K562 (cell line): ENCODE measurements at regions not wholly inside any gene's neighbourhood (a gene's known extent, or its start where the extent isn't known, plus 50 kb on each side); places are given as distances from the start of the nearest gene placed in this dataset.

Experiments used
- ATAC-seq: fragments of 200-7000 bp; cut with Tn5 transposase; 3 replicates; pipeline ENCODE4 v1.9.1; 2020; ENCODE audit warnings: moderate library complexity
- BruUV-seq: library from RNA; stranded (reverse); fragments of 400-500 nt; replicated peaks from 2 replicates; lab custom pipeline; 2021; lab: Mats Ljungman, UMichigan
- CTCF ChIA-PET: fragments of 300-600 bp; formaldehyde crosslinking; extraction: SDS; loops from one replicate; lab custom pipeline; 2021; ENCODE audit warnings: low intra/inter-chr PET ratio; lab: Yijun Ruan, JAX
- POLR2A ChIA-PET: fragments of 300-600, 350-650 bp; sonication (Branson Sonifier 250); formaldehyde crosslinking; extraction: SDS; loops from one replicate; lab custom pipeline; 2021; ENCODE audit warnings: antibody characterized with exemption, inconsistent platforms; lab: Yijun Ruan, JAX
- DNase-seq, 4 experiments: peaks; one replicate each; pipeline versions ENCODE4 v3.0.0 to v3.0.0-alpha.2; 2011 to 2018; ENCODE audit warnings: low spot score in 3 of 4, mixed read lengths in 3 of 4; ENCODE audit errors: extremely low read depth in 1 of 4
- FAIRE-seq: peaks from 2 replicates; lab custom pipeline; 2011; peaks lifted over from hg19 to GRCh38; lab: Jason Lieb, UNC
- H2AFZ ChIP-seq: 2 replicates; pipeline ENCODE4 v1.6.0; 2011; ENCODE audit warnings: low read depth, low read length, control low read depth, inconsistent platforms
- H3K27ac ChIP-seq: fragments of 200-600 bp; 3 replicates; pipeline ENCODE4 v1.8.0; 2011; ENCODE audit warnings: low read depth, mild to moderate bottlenecking, control low read depth, inconsistent platforms, low read length, moderate library complexity, mixed read lengths; ENCODE audit errors: extremely low read depth
- H3K27me3 ChIP-seq, 2 experiments: fragments of 300-600 bp in 1 of 2; 2 replicates in 1 of 2; 3 replicates in 1 of 2; pipeline versions ENCODE4 v1.6.0 to v1.8.0; 2011; ENCODE audit warnings: inconsistent platforms in 2 of 2, low read length in 2 of 2, mild to moderate bottlenecking in 1 of 2, mixed read lengths in 1 of 2, moderate library complexity in 1 of 2; ENCODE audit not compliant: control insufficient read depth in 2 of 2, insufficient read depth in 2 of 2
- H3K36me3 ChIP-seq: fragments of 300-600 bp; 3 replicates; pipeline ENCODE4 v1.8.0; 2011; ENCODE audit warnings: mild to moderate bottlenecking, low read length, inconsistent platforms; ENCODE audit not compliant: control insufficient read depth, insufficient read depth
- H3K4me1 ChIP-seq, 2 experiments: fragments of 200-600 bp in 1 of 2; replicated peaks in 1 of 2; 2 replicates in 1 of 2; 3 replicates in 1 of 2; pipeline versions ENCODE4 v1.5.1 to v1.8.0; 2011; ENCODE audit warnings: inconsistent platforms in 2 of 2, low read length in 2 of 2, mild to moderate bottlenecking in 1 of 2, mixed read lengths in 1 of 2, moderate library complexity in 1 of 2; ENCODE audit not compliant: control insufficient read depth in 2 of 2, insufficient read depth in 2 of 2
- H3K4me2 ChIP-seq: 2 replicates; pipeline ENCODE4 v1.6.1; 2011; ENCODE audit warnings: low read length, control low read depth, inconsistent platforms, mixed read lengths; ENCODE audit not compliant: insufficient read depth
- H3K4me3 ChIP-seq: fragments of 200-600 bp; sonication (generic), shearing (Covaris generic); 2 replicates; pipeline ENCODE4 v1.5.1; 2016; ENCODE audit warnings: control low read depth, inconsistent platforms
- H3K79me2 ChIP-seq: fragments of 200-600 bp; 3 replicates; pipeline ENCODE4 v1.8.0; 2011; ENCODE audit warnings: low read length, inconsistent platforms; ENCODE audit not compliant: control insufficient read depth, insufficient read depth
- H3K9ac ChIP-seq, 2 experiments: 2 replicates each; pipeline versions ENCODE4 v1.6.0 to v1.6.1; 2011; ENCODE audit warnings: low read depth in 2 of 2, low read length in 2 of 2, control low read depth in 1 of 2, inconsistent platforms in 1 of 2, mild to moderate bottlenecking in 1 of 2, mixed read lengths in 1 of 2; ENCODE audit not compliant: insufficient read depth in 1 of 2
- H3K9me1 ChIP-seq: one replicate; pipeline ENCODE4 v1.6.0; 2011; ENCODE audit warnings: inconsistent platforms, mild to moderate bottlenecking, low read length, moderate library complexity; ENCODE audit not compliant: control insufficient read depth, insufficient read depth
- H3K9me3 ChIP-seq: replicated peaks from 2 replicates; pipeline ENCODE4 v1.5.1; 2011; ENCODE audit warnings: low read depth, low read length, inconsistent platforms; ENCODE audit not compliant: control insufficient read depth, insufficient read depth
- H4K20me1 ChIP-seq: replicated peaks from 2 replicates; pipeline ENCODE4 v1.6.1; 2011; ENCODE audit warnings: low read length, inconsistent platforms, mixed read lengths; ENCODE audit not compliant: control insufficient read depth, insufficient read depth
- BCL6 ChIP-seq: fragments of 250-450 bp; sonication (Bioruptor Pico); IDR thresholded peaks from 2 replicates; pipeline ENCODE4 v1.4.0; 2020
- CEBPG ChIP-seq, 3 experiments: fragments of 200-800 bp in 1 of 3; sonication (Bioruptor generic) in 1 of 3; sonication (generic) in 1 of 3; formaldehyde crosslinking in 1 of 3; IDR thresholded peaks in 2 of 3; conservative IDR thresholded peaks in 1 of 3; 2 replicates each; pipeline versions ENCODE4 v1.6.1 to v1.8.0; 2016 to 2022; ENCODE audit warnings: missing compliant biosample characterization in 2 of 3, missing genetic modification characterization in 2 of 3, mild to moderate bottlenecking in 1 of 3, missing genetic modification reagents in 1 of 3
- CXXC5 ChIP-seq: fragments of 250-450 bp; sonication (Bioruptor Pico); IDR thresholded peaks from 2 replicates; pipeline ENCODE4 v1.8.0; 2022; ENCODE audit warnings: inconsistent platforms, mild to moderate bottlenecking, moderate library complexity
- FIP1L1 ChIP-seq: fragments of 200-400 bp; formaldehyde crosslinking; IDR thresholded peaks from 2 replicates; pipeline ENCODE4 v1.6.1; 2018; ENCODE audit warnings: mild to moderate bottlenecking, low read depth, low read length; ENCODE audit not compliant: poor library complexity, severe bottlenecking
- HIVEP1 ChIP-seq: fragments of 250-450 bp; sonication (Bioruptor Pico); IDR thresholded peaks from 2 replicates; pipeline ENCODE4 v1.4.0; 2020; ENCODE audit warnings: mild to moderate bottlenecking
- HLTF ChIP-seq: fragments of 450-650 bp; IDR thresholded peaks from 2 replicates; pipeline ENCODE4 v1.6.1; 2016
- HSF4 ChIP-seq: fragments of 250-450 bp; sonication (Bioruptor Pico); IDR thresholded peaks from 2 replicates; pipeline ENCODE4 v2.1.2; 2022; ENCODE audit warnings: mild to moderate bottlenecking, moderate library complexity, borderline replicate concordance
- LCOR ChIP-seq: sonication (generic); formaldehyde crosslinking; IDR thresholded peaks from 2 replicates; pipeline ENCODE4 v1.8.0; 2022; ENCODE audit warnings: mild to moderate bottlenecking, missing genetic modification reagents
- MXD1 ChIP-seq: fragments of 250-450 bp; sonication (Bioruptor Pico); IDR thresholded peaks from 2 replicates; pipeline ENCODE4 v1.8.0; 2021; ENCODE audit warnings: borderline replicate concordance, mild to moderate bottlenecking, moderate library complexity; ENCODE audit not compliant: poor library complexity, severe bottlenecking
- PRDM10 ChIP-seq: fragments of 450-650 bp; IDR thresholded peaks from 2 replicates; pipeline ENCODE4 v1.6.1; 2018; ENCODE audit not compliant: partially characterized antibody
- PTRF ChIP-seq: fragments of 450-650 bp; IDR thresholded peaks from 2 replicates; pipeline ENCODE4 v1.6.1; 2016; ENCODE audit warnings: mild to moderate bottlenecking, missing genetic modification characterization, missing compliant biosample characterization
- RBFOX2 ChIP-seq: fragments of 200-400 bp; formaldehyde crosslinking; IDR thresholded peaks from 2 replicates; pipeline ENCODE4 v1.6.1; 2017; ENCODE audit warnings: low read depth, mild to moderate bottlenecking, low read length, moderate library complexity
- ZNF174 ChIP-seq: fragments of 250-450 bp; sonication (Bioruptor Pico); IDR thresholded peaks from 2 replicates; pipeline ENCODE4 v1.4.0; 2020; ENCODE audit warnings: mild to moderate bottlenecking
- ZNF274 ChIP-seq: IDR thresholded peaks from 2 replicates; pipeline ENCODE4 v1.6.1; 2011; ENCODE audit warnings: low read depth, mild to moderate bottlenecking, low read length, moderate library complexity, borderline replicate concordance
- ZNF707 ChIP-seq: fragments of 250-450 bp; sonication (Bioruptor Pico); conservative IDR thresholded peaks from 2 replicates; pipeline ENCODE4 v1.8.0; 2022; ENCODE audit warnings: inconsistent platforms, mild to moderate bottlenecking, moderate library complexity
- WGBS: fragments of 100-300 bp; shearing (Covaris generic); methylation state at CpG from one replicate; pipeline ENCODE4 v1.1.6; 2016; ENCODE audit warnings: low coverage, mixed read lengths; ENCODE audit not compliant: insufficient coverage; ENCODE audit errors: missing lambda C conversion rate; 5-methylcytosine and 5-hydroxymethylcytosine counted together
- in situ Hi-C: fragments of 300-500 bp; cut with MboI; formaldehyde crosslinking; loops from 4 replicates; pipeline ENCODE4 v1.15.0; 2018; ENCODE audit warnings: inconsistent platforms, mixed read lengths
- intact Hi-C: fragments of 100-400 bp; cut with micrococcal nuclease; formaldehyde crosslinking; loops from 2 replicates; pipeline ENCODE4 v1.14.2; 2022

- ChIA-PET CTCF (no interaction called here), POLR2A (no interaction called here)
- no peaks in the 10 kb centered on the region for H3K36me3 ChIP-seq
- no peak overlapping the region for H3K9ac ChIP-seq
- WGBS: 0% methylated on average over 6 of the region's 6 CpGs
- in situ Hi-C loops (no loop called here), intact Hi-C loops (no loop called here)
- FAIRE-seq (no peak), DNase-seq (no peak), ATAC-seq (no peak)
- no peak overlapping the region for H3K27ac ChIP-seq
- H2AFZ ChIP-seq: no peak overlapping the region
- H3K27me3 ChIP-seq: no peaks in the 10 kb centered on the region
- H3K79me2 ChIP-seq: no peaks in the 10 kb centered on the region
- H3K9me3 ChIP-seq: no peaks in the 10 kb centered on the region; the same call in 1 of the 2 replicates
- no peak overlapping the region for H3K4me2 ChIP-seq
- H3K4me1 ChIP-seq: no peaks in the 10 kb centered on the region
- no peak overlapping the region for H3K4me3 ChIP-seq
- no TSS peak for BruUV-seq
- no peaks in the 10 kb centered on the region for H4K20me1 ChIP-seq
- no peaks in the 10 kb centered on the region for H3K9me1 ChIP-seq
- TF ChIP-seq PTRF (tag): no peak
- TF ChIP-seq ZNF274: no peak
- no peak for TF ChIP-seq HSF4 (CRISPR knock-in tag)
- no peak for TF ChIP-seq CEBPG (CRISPR knock-in tag; IDR thresholded peaks at IDR 0.05)
- TF ChIP-seq CEBPG (tag; conservative IDR thresholded peaks at IDR 0.05 in 1 of 2, IDR thresholded peaks at IDR 0.05 in 1 of 2): no peak
- TF ChIP-seq PRDM10: no peak
- no peak for TF ChIP-seq ZNF707 (CRISPR knock-in tag)
- TF ChIP-seq CXXC5 (CRISPR knock-in tag): no peak
- no peak for TF ChIP-seq RBFOX2
- TF ChIP-seq BCL6 (CRISPR knock-in tag): no peak
- TF ChIP-seq MXD1 (CRISPR knock-in tag): no peak
- TF ChIP-seq HIVEP1: no peak
- no peak for TF ChIP-seq HLTF
- TF ChIP-seq FIP1L1: no peak
- no peak for TF ChIP-seq ZNF174 (CRISPR knock-in tag)
- TF ChIP-seq LCOR (CRISPR knock-in tag): no peak
Observed at GRCh38 chr2:53353135-53354114, 414.2 kb upstream of the CHAC2 start.
